HL-60 (cell line): ENCODE measurements at regions not wholly inside any gene's neighbourhood (a gene's known extent, or its start where the extent isn't known, plus 50 kb on each side); places are given as distances from the start of the nearest gene placed in this dataset.

Source experiments
- DNase-seq, 2 experiments: peaks; one replicate each; pipeline ENCODE4 v3.0.0-alpha.2; 2010 to 2020; ENCODE audit warnings: low read depth in 1 of 2, low spot score in 1 of 2
- H3K27ac ChIP-seq: fragments of 250-450 bp; sonication (Bioruptor Pico); replicated peaks from 2 replicates; pipeline ENCODE4 v1.5.1; 2020; ENCODE audit warnings: mild to moderate bottlenecking, moderate library complexity
- H3K27me3 ChIP-seq: fragments of 250-450 bp; sonication (Bioruptor Pico); 2 replicates; pipeline ENCODE4 v1.5.1; 2021; ENCODE audit warnings: mild to moderate bottlenecking, moderate library complexity; ENCODE audit not compliant: insufficient read depth, poor library complexity, severe bottlenecking
- H3K4me3 ChIP-seq: replicated peaks from 2 replicates; pipeline ENCODE4 v1.5.1; 2011; ENCODE audit warnings: mild to moderate bottlenecking, control low read depth, low read length; ENCODE audit not compliant: insufficient read depth
- CTCF ChIP-seq: IDR thresholded peaks from one replicate; pipeline ENCODE4 v1.5.1; 2011; ENCODE audit warnings: low read length, control low read depth, inconsistent platforms; ENCODE audit not compliant: insufficient read depth
- GABPA ChIP-seq: IDR thresholded peaks from 2 replicates; pipeline ENCODE4 v1.6.1; 2012; ENCODE audit warnings: low read depth
- POLR2AphosphoS5 ChIP-seq: IDR thresholded peaks from 2 replicates; pipeline ENCODE4 v1.6.1; 2012; ENCODE audit warnings: low read depth
- REST ChIP-seq: IDR thresholded peaks from 2 replicates; pipeline ENCODE4 v1.6.1; 2012; ENCODE audit warnings: low read depth; ENCODE audit not compliant: insufficient replicate concordance
- SPI1 ChIP-seq: IDR thresholded peaks from 2 replicates; pipeline ENCODE4 v1.6.1; 2012; ENCODE audit warnings: low read depth, mild to moderate bottlenecking, borderline replicate concordance

DNA sequence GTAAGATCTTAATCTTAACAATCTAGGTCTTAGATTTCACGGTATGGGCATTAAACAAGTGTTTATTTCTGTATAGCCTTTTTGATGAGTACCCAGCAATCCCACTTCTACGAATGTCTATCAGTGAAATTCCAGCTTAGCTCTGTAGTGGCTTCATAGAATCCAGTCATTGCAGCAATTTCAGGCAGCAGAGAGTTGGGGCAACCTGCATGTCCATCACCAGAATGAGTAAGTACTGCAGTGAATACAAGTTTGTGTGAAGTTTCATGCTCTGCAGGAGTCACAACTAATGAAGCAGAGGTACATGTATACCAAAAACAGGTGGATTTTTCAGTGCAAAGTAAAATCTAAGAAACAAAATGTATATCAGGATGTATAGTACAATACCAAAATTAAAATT lies 151.7 kb downstream of the OR2B2 start:
- Histone ChIP-seq H3K27ac (no peak overlapping the region), H3K27me3 (no peaks in the 10 kb centered on the region)

DNA sequence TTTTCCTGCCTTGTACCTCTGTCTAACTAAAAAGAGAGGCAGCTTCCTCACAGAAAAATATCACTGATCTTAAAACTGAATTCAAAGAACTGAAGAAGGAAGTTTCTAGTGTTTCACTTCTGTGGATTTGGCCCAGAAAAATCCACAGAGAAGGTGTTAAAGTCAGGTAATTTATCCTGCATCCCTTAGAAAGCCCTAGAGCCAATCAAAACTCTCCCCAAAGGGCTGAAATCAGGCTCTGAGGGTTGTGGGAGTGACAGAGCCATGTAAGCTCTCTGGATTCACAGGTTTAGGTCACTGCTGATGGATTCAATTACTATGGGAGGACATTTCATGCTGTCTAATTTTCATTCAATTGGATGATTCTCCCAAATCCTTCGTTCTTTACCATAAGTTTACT lies 152.3 kb downstream of the OR2B2 start:
- TF ChIP-seq POLR2AphosphoS5 (no peak), SPI1 (no peak), REST (no peak), CTCF (no peak), GABPA (no peak)
- no peak for DNase-seq
- Histone ChIP-seq H3K4me3 (no peak overlapping the region), H3K27ac (no peak overlapping the region), H3K27me3 (no peaks in the 10 kb centered on the region)

More for the DNA sequence above, 151.7 kb downstream of the OR2B2 start:
- H3K4me3 ChIP-seq, result no peak overlapping the region
- DNase-seq, result no peak
- no peak for TF ChIP-seq REST
- TF ChIP-seq SPI1, result no peak
- no peak for TF ChIP-seq GABPA

DNA sequence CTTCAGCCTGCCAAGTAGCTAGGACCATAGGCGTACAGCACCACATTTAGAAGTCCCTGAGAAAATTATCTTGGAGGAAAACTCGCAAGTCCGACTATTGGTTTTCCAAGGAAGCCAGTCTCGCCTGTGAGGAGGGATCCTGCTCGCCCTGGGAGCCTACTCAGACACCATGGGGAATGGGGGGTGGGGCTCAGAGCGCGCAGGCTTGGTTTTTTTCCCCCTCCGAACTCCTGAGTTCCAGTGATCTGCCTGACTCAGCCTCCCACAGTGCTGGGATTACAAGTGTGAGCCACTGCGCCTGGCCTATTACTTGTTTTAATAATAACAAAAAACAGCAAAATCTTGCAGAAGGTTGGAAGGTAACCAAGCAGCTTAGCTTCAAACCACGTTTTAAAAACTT lies 153.7 kb downstream of the OR2B2 start:
- DNase-seq, result no peak
- Histone ChIP-seq H3K27ac (no peak overlapping the region), H3K4me3 (no peak overlapping the region), H3K27me3 (no peaks in the 10 kb centered on the region)
- TF ChIP-seq SPI1, result no peak
- TF ChIP-seq CTCF, result no peak
- TF ChIP-seq POLR2AphosphoS5, result no peak
- TF ChIP-seq REST, result no peak
- TF ChIP-seq GABPA, result no peak

DNA sequence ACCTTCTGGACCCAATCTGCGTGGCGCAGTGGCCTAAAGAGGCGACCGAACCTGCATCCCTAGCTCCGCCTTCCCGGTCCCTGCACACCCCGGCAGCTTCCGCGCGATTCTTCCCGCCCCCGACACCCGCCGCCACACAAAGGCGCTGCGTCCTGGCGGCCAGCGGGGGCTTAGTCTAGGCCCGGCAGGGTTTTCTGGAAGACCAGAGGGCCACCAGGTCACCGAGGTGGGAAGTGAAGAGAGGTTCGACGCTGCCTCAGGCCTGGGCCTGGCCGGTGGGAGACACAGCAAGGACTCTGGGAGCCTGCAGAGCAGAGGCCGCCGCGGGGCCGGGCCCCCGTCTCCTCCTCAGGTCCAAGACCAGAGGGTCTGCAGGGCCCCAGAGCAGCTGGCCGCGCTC lies 154.9 kb downstream of the OR2B2 start:
- H3K27me3 ChIP-seq, result no peaks in the 10 kb centered on the region
- DNase-seq, result no peak
- H3K27ac ChIP-seq, result no peak overlapping the region
- H3K4me3 ChIP-seq, result no peak overlapping the region
- no peak for TF ChIP-seq CTCF
- TF ChIP-seq GABPA, result no peak
